K562 (cell line): ENCODE measurements at regions not wholly inside any gene's neighbourhood (a gene's known extent, or its start where the extent isn't known, plus 50 kb on each side); places are given as distances from the start of the nearest gene placed in this dataset.

Experiments
- BRCA1 ChIP-seq, 2 experiments: fragments of 450-650 bp in 1 of 2; sonication (generic) in 1 of 2; formaldehyde crosslinking in 1 of 2; IDR thresholded peaks; 2 replicates each; pipeline versions ENCODE4 v1.5.0 to v1.6.1; 2017 to 2020; ENCODE audit warnings: mild to moderate bottlenecking in 1 of 2, missing genetic modification reagents in 1 of 2
- DACH1 ChIP-seq: fragments of 450-650 bp; IDR thresholded peaks from 2 replicates; pipeline ENCODE4 v1.6.1; 2018; ENCODE audit not compliant: partially characterized antibody
- NCOR1 ChIP-seq: fragments of 450-650 bp; IDR thresholded peaks from 2 replicates; pipeline ENCODE4 v1.6.1; 2016; ENCODE audit warnings: mild to moderate bottlenecking, moderate library complexity
- NONO ChIP-seq, 2 experiments: fragments of 200-400 bp in 1 of 2; fragments of 450-650 bp in 1 of 2; formaldehyde crosslinking in 1 of 2; IDR thresholded peaks; 2 replicates each; pipeline ENCODE4 v1.6.1; 2017; ENCODE audit warnings: low read depth in 2 of 2, mild to moderate bottlenecking in 2 of 2, moderate library complexity in 2 of 2, low read length in 1 of 2
- RBFOX2 ChIP-seq: fragments of 200-400 bp; formaldehyde crosslinking; IDR thresholded peaks from 2 replicates; pipeline ENCODE4 v1.6.1; 2017; ENCODE audit warnings: low read depth, mild to moderate bottlenecking, low read length, moderate library complexity
- YBX1 ChIP-seq: fragments of 450-650 bp; IDR thresholded peaks from 2 replicates; pipeline ENCODE4 v1.7.1; 2016; ENCODE audit warnings: mild to moderate bottlenecking
- ZZZ3 ChIP-seq: fragments of 450-650 bp; IDR thresholded peaks from 2 replicates; pipeline ENCODE4 v1.6.1; 2016; ENCODE audit warnings: antibody characterized with exemption, mild to moderate bottlenecking, moderate library complexity
- TF ChIP-seq, protein P1 (sequence below), 2 experiments: fragments of 450-650 bp; conservative IDR thresholded peaks; 2 replicates each; pipeline ENCODE4 v1.6.1; 2017; ENCODE audit warnings: mild to moderate bottlenecking in 2 of 2, moderate library complexity in 2 of 2
- TF ChIP-seq, protein P2 (sequence below): sonication (generic); formaldehyde crosslinking; IDR thresholded peaks from 2 replicates; pipeline ENCODE4 v1.8.1; 2023; ENCODE audit warnings: mild to moderate bottlenecking, missing genetic modification reagents

- no peak for TF ChIP-seq RBFOX2
- TF ChIP-seq, protein P1, sequence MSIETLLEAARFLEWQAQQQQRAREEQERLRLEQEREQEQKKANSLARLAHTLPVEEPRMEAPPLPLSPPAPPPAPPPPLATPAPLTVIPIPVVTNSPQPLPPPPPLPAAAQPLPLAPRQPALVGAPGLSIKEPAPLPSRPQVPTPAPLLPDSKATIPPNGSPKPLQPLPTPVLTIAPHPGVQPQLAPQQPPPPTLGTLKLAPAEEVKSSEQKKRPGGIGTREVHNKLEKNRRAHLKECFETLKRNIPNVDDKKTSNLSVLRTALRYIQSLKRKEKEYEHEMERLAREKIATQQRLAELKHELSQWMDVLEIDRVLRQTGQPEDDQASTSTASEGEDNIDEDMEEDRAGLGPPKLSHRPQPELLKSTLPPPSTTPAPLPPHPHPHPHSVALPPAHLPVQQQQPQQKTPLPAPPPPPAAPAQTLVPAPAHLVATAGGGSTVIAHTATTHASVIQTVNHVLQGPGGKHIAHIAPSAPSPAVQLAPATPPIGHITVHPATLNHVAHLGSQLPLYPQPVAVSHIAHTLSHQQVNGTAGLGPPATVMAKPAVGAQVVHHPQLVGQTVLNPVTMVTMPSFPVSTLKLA (conservative IDR thresholded peaks at IDR 0.05) = no peak
- no peak for TF ChIP-seq NONO (IDR thresholded peaks at IDR 0.05; ENCODE audit: low read depth in 2 of 2, low read length in 1 of 2)
- TF ChIP-seq ZZZ3 = no peak
- no peak for TF ChIP-seq DACH1
- TF ChIP-seq YBX1 = no peak
- TF ChIP-seq BRCA1 (IDR thresholded peaks at IDR 0.05) = no peak
- TF ChIP-seq BRCA1 (CRISPR knock-in tag; IDR thresholded peaks at IDR 0.05) = no peak
- TF ChIP-seq, protein P2, sequence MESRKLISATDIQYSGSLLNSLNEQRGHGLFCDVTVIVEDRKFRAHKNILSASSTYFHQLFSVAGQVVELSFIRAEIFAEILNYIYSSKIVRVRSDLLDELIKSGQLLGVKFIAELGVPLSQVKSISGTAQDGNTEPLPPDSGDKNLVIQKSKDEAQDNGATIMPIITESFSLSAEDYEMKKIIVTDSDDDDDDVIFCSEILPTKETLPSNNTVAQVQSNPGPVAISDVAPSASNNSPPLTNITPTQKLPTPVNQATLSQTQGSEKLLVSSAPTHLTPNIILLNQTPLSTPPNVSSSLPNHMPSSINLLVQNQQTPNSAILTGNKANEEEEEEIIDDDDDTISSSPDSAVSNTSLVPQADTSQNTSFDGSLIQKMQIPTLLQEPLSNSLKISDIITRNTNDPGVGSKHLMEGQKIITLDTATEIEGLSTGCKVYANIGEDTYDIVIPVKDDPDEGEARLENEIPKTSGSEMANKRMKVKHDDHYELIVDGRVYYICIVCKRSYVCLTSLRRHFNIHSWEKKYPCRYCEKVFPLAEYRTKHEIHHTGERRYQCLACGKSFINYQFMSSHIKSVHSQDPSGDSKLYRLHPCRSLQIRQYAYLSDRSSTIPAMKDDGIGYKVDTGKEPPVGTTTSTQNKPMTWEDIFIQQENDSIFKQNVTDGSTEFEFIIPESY = no peak
- TF ChIP-seq NCOR1 = no peak
- TF ChIP-seq, all 486 proteins: peak for 0
Observed at GRCh38 chr3:101988596-101988995, 139.3 kb downstream of the NFKBIZ start (continued).
